Stimulated activated naive CD4-positive, alpha-beta T cell treated with Interleukin-2 at 50 U/mL for 16 hours (primary cell): ENCODE measurements at regions not wholly inside any gene's neighbourhood (a gene's known extent, or its start where the extent isn't known, plus 50 kb on each side); places are given as distances from the start of the nearest gene placed in this dataset.
"Not testable (repeated sequence)": the region's sequence is repeated elsewhere in the genome, so short reads cannot be mapped to it uniquely, and the experiment has no call there.

Source experiments
- DNase-seq: peaks from one replicate; lab custom pipeline; 2025; lab: John Stamatoyannopoulos, UW

DNA sequence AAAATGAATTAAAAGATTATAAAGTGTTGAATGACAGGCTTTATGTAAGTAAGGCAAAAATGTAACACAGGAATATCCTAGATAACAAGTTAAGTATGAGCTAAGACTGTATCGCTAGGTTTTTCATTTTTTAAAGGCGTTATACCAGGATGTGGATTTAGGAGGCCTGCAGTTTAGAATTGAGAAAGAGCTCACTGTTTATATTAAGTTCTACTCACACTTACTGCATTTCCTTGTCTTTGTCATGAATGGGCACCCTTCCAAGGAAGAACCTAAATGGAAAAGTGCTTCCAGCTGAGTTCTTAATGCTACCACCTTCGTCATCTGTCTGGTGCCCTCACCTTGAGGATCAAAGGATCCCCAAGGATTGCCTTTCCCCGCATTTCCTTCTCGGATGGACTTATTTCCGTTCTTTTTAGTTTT, 148.7 kb downstream of the SOX4 start:
- no peak for DNase-seq

DNA sequence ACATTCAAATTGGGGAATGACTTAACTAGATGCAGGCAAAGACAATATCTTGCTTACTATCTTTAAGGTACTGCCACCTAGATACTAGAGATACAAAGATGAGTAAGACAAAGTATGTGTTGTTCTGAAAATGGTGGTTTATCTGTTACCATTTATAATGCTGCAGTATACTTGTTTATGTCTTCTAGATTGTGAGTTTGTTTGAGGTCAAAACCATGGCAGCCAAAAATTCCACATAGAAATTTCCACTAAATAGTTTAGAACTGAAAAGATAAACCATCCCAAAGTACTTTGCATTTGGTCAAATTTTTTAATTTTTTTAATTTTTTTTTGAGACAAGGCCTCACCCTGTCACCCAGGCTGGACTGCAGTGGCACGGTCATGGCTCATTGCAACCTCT, 150.8 kb downstream of the SOX4 start:
- DNase-seq: no peak

DNA sequence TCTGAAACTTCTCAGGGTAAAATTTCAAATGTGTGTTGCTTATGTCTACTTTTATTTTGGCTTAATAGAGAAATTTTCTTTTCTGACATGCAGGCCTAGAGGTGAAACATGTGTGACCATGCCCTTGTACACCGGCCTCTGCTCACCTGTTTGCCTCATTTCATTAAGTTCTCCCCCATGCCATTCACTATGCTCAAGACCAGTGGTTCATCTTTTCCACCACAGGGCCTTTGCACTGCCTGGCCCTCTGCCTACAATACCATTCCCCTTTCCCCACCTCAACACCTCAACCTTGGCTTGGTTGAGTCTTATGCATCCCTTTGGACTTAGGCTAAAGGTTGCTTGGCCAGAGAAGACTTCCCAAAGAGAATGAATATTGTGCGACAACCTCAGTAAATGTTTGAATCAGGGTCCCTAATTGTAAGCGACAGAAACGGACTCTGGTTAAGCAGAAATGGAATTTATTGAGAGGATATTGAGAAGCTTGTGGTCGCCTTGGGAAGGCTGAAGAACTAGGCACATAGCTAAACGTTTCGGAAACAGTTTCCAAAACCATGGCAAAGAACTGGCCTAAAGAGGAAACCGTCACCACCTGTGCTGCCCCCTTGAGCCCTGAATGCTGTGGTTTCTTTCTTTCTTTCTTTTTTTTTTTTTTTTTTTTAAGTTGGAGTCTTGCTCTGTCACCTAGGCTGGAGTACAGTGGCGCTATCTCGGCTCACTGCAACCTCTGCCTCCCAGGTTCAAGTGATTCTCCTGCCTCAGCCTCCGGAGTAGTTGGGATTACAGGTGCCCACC, 152.2 kb downstream of the SOX4 start:
- no peak for DNase-seq

DNA sequence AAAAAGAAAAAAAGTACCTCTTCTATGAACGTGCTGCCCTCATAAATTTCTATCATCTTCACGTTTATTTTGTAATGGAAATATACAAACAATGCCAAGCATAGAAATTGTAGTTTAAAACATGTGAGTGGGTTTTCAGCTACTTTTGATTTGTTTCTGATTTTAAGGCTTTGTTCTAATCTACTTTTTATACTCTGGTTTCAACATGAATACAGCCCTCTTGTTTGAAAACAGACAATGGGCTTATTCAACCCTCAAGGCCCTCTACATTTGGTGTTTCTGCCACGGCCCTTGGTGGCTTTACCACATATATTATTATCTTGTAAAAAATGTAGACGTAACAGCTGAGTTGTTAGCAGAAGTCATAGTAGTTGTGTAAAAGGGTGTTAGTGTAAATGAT, 153.9 kb downstream of the SOX4 start:
- DNase-seq: no peak

DNA sequence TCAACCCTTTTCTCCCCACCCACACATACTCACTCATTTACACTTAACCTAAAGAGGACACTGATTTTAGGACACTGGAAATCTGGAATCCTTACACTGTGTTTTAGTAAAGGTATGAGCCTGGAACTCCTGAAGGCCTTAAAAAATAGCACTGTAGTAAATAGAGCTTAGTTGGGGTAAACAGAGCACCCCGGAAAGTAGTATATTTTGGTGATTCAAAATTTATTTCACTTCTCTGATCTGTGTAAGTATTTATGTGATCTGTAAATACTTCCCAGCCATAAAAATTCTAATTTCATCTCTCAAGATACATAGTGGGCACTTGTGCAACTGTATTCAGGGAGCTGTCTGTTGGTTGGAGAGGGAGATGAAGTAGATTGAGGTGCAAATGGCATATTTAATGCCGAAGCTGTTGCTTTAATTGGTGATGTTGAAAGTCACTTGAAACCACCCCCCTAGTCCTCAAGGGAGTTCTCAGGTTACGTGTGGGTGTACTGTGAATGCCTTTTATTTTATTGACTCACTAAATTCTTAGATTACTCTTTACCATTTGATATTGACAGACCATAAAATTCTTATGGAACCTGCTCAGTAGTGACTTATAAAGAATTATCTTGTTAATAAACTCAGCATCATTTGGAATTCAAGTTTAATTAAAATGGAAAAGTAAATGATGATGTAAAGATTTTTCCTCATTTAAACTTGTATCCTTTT, 154.9 kb downstream of the SOX4 start:
- no peak for DNase-seq

DNA sequence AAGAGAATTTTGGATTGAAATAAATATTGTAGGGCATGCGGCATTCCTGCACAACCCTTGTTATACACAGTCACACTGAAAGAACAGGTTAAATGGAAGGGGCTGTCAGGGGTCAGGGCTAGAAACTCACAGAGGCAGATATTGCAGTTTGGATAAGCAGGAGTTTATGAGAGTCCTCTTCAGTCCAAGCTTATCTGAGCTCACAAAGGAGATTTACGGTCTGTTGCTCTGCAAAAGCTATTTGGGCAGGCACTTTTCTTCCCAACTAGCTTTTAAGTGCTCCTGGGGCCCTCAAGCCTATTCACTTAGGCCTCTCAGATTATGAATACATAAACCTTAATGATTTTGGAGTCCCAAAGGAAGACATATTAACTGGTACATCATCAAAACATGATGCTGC, 156.2 kb downstream of the SOX4 start:
- DNase-seq: no peak

DNA sequence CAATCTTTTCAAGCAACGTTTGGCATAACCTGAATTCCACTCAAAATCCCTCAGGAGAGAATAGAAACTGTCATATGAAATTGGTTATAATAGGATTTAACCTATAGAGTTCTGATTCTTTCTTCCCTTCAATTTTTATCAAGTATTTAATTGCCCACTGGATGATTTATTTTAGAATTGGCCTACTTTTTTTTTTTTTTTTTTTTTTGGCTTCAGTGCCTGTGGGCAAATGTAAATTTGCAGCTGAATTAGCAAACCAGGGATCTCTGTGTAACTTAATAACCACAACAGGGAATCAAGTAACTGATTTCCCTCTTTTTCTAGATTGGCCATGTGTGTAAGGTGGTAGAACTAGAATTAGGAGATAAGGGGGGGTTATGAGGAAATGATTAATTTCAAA, 157.0 kb downstream of the SOX4 start:
- no peak for DNase-seq

DNA sequence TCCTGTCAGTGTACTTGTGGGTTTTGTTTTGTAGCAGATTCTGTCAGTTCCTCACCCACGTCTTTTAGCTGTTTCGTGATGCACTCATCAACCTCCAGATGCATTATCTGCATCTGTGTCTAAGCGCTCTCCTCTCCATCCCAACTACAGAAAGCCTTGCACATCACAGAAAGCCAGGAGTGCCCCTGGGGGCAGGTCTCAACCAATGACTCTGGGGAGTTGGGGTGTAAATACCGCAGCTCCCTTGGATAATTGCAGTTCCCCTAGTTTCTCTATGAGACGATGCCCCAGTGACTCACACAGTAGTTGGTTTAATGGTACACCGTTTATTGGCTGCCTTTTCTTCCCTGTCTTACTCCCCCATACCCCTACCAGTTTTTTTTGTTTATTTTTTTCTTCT, 158.1 kb downstream of the SOX4 start:
- DNase-seq: no peak

DNA sequence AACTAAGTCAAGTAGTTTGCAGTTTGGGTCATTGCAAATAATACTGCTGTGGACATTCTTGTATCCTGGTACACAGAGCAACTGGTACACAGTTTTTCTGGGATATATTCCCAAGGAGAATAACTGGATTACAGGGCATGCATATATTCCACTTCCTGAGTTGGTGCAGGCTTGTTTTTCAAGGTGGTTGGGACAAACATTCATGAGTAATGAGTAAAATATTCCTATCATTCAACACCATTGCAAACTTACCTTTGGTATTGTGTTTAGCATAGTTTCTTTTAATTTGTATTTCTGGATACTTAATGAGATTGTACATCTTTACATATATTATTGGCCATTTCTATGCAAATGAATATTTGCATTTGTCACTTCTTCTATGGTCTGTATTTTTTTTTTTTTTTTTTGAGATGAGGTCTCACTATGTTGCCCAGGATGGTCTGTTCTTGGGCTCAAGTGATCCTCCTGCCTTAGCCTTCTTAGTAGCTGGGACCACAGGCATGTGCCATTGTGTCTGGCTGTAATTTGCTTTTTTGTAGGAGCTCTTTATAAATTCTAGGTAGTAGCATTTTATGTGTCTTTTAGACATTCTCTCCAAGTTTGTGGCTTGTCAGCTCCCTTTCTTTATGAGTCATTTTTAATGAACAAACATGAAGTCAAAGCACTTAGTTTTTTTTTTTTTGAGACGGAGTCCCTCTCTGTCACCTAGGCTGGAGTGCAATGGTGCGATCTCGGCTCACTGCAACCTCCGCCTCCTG, 158.7 kb downstream of the SOX4 start:
- no peak for DNase-seq

DNA sequence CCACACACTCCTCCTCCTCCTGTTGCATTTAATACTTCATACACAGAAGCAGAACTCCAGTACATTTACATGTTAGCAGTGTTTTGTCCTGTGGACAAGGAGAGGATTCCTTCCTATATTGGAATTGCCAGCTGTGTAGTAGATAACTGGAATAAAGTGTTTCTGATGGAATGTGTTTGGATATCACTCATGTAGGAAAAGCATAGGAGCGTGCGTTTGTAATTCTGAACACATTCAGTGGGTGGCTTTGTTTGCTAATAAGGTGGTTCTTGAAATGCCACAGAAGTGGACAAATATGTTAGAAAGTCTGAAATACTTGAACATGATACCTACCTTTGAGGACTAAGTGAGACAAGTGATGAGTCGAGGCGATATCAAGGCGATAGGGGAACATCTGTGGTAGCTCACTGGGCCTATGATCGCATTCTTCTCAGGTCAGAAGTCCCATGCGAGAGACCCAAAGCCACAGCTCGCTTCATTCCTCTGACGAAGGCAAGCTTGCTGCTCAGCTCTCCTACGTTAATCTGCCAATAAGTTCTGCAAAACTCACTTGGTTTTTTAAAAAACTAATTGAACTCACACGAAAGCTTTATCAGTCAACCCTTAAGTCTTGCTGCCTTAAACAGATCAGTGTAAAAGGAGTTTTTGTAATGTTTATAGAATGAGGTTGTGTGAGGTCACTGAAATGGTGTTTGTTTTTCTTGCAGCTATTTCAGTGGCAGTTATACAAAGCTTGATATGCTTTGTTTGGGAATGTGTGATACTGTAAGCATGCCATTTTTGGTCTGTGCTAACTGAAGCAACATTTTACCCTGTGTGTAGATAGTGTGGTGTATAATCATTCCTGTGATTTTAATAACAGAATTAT, 159.9 kb downstream of the SOX4 start:
- DNase-seq: no peak

DNA sequence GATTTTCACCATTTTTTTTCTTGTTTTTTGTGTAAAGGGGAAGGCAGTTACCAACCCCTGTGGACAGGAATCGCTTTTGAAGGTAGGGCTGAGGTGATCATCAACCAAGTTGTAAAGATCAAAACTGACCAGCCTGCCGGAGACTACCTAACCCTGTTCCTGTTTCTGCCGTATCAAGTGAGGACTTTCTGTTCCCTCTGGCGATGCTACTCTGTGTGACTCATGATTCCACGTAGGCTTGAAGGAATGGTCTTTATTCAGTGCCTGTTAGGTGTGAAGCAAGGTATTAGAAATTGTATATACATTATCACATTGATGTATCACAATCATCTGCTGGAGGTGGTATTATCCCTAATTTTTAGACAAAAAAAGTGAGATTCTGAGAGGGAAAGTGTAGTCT, 161.3 kb downstream of the SOX4 start:
- no peak for DNase-seq

DNA sequence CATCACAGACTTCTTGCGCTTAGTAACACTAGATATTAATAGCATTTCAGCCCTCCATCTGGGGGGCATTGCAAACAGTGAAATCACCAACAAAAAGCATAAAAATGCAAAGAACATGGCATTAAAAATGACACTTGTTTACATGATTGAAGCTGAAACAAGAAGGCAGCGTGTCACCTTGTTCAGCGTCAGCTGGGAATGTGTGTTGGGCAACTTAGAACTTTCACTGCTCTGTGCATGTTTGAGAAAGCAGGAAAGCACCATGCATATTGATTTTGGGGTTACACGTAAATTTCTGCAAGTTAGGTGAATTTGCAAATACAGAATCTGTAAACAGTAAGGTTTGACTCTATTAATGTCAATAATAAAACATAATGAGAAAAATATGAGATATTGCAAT, 162.9 kb downstream of the SOX4 start:
- DNase-seq: no peak

DNA sequence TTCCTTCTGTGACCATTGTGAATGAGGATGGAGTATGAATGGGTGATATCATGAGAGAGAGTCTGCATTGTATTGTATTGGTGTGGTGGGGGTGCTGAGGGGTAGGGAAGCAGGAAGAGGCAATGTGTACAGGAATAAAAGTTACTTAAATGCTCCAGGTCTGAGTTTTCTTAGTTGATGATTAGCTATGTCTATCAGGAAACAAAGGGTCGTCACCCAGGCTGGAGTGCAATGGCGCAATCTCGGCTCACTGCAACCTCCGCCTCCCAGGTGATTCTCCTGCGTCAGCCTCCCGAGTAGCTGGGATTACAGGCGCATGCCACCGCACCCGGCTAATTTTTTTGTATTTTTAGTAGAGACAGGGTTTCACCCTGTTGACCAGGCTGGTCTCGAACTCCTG, 163.8 kb downstream of the SOX4 start:
- DNase-seq: not testable (repeated sequence)

DNA sequence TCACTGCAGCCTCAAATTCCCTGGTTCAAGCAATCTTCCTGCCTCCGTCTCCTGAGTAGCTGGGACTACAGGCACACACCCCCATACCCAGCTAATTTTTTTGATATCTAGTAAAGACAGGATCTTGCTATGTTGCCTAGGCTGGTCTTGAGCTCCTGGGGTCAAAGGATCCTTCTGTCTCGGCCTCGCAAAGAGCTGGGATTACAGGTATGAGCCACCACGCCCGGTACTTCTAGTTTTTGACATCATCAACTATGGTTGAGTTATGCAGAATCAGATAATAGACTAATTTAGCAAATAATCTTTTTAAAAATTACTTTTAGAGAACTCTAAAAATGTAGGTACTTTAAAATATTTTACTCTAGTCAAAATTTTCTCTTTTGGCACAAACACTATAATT, 166.2 kb downstream of the SOX4 start:
- DNase-seq: no peak

DNA sequence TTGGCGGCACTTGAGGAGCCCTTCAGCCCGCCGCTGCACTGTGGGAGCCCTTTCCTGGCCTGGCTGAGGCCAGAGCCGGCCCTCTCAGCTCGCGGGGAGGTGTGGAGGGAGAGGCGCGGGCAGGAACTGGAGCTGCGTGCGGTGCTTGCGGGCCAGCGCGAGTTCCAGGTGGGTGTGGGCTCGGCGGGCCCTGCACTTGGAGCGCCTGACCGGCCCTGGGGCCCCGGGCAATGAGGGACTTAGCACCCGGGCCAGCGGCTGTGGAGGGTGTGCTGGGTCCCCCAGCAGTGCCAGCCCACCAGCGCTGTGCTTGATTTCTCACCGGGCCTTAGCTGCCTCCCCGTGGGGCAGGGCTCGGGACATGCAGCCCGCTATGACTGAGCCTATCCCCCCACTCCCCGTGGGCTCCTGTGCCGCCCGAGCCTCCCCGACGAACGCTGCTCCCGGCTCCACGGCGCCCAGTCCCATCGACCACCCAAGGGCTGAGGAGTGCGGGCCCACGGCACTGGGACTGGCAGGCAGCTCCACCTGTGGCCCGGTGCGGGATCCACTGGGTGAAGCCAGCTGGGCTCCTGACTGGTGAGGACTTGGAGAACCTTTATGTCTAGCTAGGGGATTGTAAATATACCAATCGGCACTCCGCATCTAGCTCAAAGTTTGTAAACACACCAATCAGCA, 167.6 kb downstream of the SOX4 start:
- DNase-seq: not testable (repeated sequence)

DNA sequence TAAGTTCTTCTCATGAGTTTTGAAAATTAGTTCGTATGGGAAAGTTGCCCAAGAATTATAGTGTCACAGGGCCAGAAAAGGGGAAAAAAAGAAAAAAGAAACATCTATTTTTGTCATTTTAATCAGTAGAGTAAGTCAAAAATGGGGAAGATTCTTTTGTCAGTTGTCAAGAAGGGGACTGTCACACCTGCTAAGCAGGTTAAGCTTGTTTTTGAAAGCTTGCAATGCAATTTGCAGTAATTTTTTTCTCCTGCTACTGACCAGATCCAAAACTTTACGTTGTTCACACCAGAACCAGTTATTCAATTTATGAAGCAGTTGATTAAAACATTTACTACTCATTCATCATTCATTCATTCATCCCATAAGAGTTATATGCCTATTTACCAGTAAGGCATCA, 171.4 kb downstream of the SOX4 start:
- DNase-seq: no peak

DNA sequence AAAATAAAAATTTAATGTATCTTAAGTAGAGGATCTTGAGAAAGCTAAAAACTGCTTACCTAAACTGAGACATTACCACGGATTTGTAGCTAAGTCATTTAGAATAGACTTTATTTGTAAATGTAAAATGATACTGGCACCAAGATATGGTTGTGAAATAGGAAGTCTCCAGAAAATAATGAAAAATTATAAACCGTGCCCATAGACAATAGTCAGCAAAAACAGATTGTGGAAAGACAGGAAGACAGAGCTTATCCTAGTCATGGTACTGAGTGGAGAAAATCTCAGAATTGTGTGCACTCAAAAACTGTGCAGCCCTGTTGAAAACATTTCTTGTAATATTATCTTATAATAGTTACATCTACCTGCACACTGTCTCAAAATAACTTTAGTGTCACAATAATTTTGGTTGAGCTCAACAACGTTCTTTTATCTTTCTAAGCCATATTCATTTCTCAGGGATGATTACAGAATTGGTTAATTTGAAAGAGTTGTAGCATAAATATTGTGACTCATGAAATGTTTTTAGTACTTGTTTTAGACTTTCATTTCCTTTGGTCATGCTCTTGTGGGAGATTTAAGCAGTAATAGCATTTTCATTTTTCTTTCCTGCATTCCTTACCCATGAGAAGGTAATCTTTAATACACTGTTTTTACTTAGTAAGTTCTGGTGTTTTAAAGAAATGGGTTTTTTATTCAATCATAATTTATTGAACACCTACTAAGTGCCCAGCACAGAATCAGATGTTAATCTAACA, 174.5 kb downstream of the SOX4 start:
- no peak for DNase-seq

DNA sequence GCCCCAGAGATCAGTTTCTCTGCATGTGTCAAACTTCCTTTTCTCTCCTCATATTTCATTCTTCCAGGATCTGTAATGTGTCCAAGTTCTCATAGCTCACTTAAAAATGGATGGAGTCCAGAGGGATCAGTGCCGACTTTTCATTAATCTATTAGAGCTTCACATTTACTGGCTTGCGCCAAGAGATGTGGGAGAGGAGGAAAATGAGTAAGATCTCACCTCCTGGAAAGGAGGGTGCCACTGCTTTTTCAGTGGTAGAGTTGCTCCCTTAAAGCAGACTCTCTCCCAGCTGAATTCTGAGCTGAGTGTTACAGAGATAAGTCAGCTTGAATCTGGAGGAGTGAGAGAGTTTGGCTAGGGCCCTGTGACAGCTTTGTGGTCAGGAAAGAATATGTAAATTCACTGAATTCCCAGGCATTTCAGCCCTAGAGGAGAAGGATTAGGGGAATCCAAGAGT, 175.9 kb downstream of the SOX4 start:
- DNase-seq: no peak

DNA sequence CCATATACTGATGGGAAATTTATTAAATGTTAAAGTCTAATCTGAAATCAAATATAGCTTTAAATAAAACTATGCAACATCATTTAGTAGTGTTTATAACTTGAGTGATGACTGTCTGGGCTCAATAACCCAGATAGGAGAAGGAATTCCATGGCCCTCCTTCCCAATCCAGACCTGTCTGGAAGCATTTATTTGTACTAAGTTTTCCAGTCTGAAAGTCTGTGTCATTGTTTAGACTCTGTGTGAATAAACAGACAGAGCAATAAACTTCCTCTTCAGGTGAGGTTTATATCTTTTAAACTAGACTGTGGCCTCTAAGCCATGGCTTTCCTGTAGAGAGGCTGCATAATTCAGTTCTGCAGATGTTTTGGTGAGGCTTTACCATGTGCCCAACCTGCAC, 176.4 kb downstream of the SOX4 start:
- no peak for DNase-seq

DNA sequence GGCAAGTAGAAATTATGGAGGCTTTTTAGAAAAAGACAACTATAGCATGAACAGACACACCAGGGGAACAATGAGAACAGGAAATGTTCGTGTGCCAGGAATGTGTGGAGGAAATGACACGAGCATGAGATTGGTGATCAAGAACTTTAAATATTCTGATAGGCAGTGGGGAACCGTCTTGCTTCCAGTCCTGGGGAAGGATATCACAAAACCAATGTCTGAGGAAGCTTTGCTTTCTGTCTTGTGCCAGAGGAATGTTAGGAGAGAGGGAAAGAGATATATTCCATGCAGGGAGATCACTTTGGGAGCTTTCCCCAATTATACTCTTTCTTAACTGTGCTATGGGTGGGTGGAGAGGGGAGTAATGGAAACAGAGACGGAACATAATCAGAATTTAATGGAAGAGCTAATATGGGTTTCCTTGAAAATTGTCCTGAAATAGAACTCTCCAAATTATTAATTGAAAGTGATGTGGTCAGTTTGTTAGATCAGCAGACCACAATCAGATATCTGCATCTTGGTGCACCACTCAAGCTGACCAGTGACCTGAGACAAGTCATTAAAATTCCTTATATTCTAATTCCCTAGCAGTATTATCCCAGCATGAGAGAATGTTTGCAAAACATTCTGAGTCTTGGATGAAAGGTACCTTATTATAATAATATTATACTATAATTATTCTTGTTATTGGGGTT, 178.2 kb downstream of the SOX4 start:
- DNase-seq: no peak
